IMR-90 (cell line): ENCODE measurements at regions not wholly inside any gene's neighbourhood (a gene's known extent, or its start where the extent isn't known, plus 50 kb on each side); places are given as distances from the start of the nearest gene placed in this dataset.
A peak's percentile ranks its signal among the peaks of the same experiment; 100 is the strongest.

Experiments used
- CEBPB ChIP-seq: IDR thresholded peaks from 2 replicates; pipeline ENCODE4 v1.6.1; 2012; ENCODE audit warnings: low read depth, low read length, improper control_type of control experiment
- CHD1 ChIP-seq: IDR thresholded peaks from 2 replicates; pipeline ENCODE4 v1.6.1; 2012; ENCODE audit warnings: low read depth, low read length, improper control_type of control experiment
- CTCF ChIP-seq: conservative IDR thresholded peaks from 2 replicates; pipeline ENCODE4 v1.5.1; 2012; ENCODE audit warnings: mild to moderate bottlenecking, low read depth, low read length, improper control_type of control experiment
- FOS ChIP-seq: fragments of 150-350 bp; IDR thresholded peaks from 2 replicates; pipeline ENCODE4 v1.6.1; 2016; ENCODE audit warnings: low read depth, low read length
- MXI1 ChIP-seq: IDR thresholded peaks from 2 replicates; pipeline ENCODE4 v1.6.1; 2012; ENCODE audit warnings: low read depth, mild to moderate bottlenecking, low read length, moderate library complexity, borderline replicate concordance
- NFE2L2 ChIP-seq: fragments of 150-350 bp; IDR thresholded peaks from 2 replicates; pipeline ENCODE4 v1.6.1; 2016; ENCODE audit warnings: low read depth, mild to moderate bottlenecking, low read length
- POLR2A ChIP-seq: IDR thresholded peaks from 2 replicates; pipeline ENCODE4 v1.6.1; 2012; ENCODE audit warnings: mild to moderate bottlenecking, low read depth, low read length
- RAD21 ChIP-seq: IDR thresholded peaks from 2 replicates; pipeline ENCODE4 v1.6.1; 2012; ENCODE audit warnings: low read length, improper control_type of control experiment
- RCOR1 ChIP-seq: IDR thresholded peaks from 2 replicates; pipeline ENCODE4 v1.6.1; 2012; ENCODE audit warnings: mild to moderate bottlenecking, low read length, improper control_type of control experiment; ENCODE audit not compliant: insufficient replicate concordance
- RFX5 ChIP-seq: IDR thresholded peaks from 2 replicates; pipeline ENCODE4 v1.8.0; 2012; ENCODE audit warnings: low read depth, mild to moderate bottlenecking, low read length, moderate library complexity

DNA sequence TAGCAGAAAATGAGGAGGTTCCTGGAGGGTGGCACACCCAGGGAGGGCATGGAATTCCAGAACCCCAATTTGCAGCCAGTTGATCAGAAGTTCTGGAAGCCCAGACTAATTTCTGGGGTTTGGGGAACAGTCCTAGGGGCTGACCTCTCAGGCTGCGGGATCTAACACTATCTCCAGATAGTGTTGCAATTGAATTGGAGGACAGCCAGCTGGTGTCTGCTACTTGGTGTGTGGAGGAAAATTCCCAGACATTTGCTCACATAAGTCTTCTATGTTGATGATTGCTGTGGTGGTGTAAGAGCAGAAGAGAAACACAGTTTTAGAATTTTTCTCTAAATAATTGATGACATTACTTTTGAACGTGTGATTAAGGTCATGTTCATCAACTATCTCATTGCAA, 154.3 kb upstream of the RNPC3 start:
- no peak for TF ChIP-seq CTCF
- TF ChIP-seq POLR2A = no peak
- TF ChIP-seq RAD21 = no peak
- TF ChIP-seq RFX5 = no peak
- no peak for TF ChIP-seq FOS
- no peak for TF ChIP-seq MXI1
- TF ChIP-seq RCOR1 = no peak
- TF ChIP-seq CEBPB = peak; percentile 19; the same call in 1 of the 2 replicates
- TF ChIP-seq NFE2L2 = no peak
- no peak for TF ChIP-seq CHD1
